ENCODE measurements at regions not wholly inside any gene's neighbourhood (a gene's known extent, or its start where the extent isn't known, plus 50 kb on each side); places are given as distances from the start of the nearest gene placed in this dataset.

DNA sequence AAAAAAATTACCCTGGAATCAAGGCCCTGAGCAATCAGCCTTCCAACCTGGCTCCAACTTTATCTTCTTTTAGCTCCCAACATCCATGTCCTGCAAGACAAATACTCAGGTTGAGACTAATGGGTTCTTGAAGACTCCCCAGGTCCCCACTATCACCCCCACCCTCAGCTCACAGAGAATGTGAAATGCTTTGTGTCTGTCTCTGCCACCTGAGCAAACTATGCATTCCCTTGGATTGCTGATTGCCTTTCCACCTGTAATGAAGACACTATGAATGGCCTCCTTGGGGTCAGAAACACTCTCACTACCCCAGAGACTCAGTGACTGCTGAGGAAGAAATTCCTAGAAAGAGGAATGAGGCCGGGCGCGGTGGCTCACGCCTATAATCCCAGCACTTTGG lies 121.2 kb upstream of the GALNT2 start:
- TF ChIP-seq, protein P1, sequence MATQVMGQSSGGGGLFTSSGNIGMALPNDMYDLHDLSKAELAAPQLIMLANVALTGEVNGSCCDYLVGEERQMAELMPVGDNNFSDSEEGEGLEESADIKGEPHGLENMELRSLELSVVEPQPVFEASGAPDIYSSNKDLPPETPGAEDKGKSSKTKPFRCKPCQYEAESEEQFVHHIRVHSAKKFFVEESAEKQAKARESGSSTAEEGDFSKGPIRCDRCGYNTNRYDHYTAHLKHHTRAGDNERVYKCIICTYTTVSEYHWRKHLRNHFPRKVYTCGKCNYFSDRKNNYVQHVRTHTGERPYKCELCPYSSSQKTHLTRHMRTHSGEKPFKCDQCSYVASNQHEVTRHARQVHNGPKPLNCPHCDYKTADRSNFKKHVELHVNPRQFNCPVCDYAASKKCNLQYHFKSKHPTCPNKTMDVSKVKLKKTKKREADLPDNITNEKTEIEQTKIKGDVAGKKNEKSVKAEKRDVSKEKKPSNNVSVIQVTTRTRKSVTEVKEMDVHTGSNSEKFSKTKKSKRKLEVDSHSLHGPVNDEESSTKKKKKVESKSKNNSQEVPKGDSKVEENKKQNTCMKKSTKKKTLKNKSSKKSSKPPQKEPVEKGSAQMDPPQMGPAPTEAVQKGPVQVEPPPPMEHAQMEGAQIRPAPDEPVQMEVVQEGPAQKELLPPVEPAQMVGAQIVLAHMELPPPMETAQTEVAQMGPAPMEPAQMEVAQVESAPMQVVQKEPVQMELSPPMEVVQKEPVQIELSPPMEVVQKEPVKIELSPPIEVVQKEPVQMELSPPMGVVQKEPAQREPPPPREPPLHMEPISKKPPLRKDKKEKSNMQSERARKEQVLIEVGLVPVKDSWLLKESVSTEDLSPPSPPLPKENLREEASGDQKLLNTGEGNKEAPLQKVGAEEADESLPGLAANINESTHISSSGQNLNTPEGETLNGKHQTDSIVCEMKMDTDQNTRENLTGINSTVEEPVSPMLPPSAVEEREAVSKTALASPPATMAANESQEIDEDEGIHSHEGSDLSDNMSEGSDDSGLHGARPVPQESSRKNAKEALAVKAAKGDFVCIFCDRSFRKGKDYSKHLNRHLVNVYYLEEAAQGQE (IDR thresholded peaks at IDR 0.05; ENCODE audit: low read depth): no peak
- TF ChIP-seq YY1 (IDR thresholded peaks at IDR 0.05; ENCODE audit: low read depth) (no peak), EGR1 (IDR thresholded peaks at IDR 0.05) (no peak), EP300 (IDR thresholded peaks at IDR 0.05; ENCODE audit: borderline replicate concordance) (no peak), FOXM1 (IDR thresholded peaks at IDR 0.05; ENCODE audit: borderline replicate concordance, low read depth) (no peak), TAF1 (IDR thresholded peaks at IDR 0.05; ENCODE audit: low read depth) (no peak), ZBTB7A (IDR thresholded peaks at IDR 0.05; ENCODE audit: low read depth) (no peak), TCF12 (IDR thresholded peaks at IDR 0.05; ENCODE audit: low read depth) (no peak), RAD21 (IDR thresholded peaks at IDR 0.05; ENCODE audit: low read depth) (no peak)
- TF ChIP-seq, protein P2, sequence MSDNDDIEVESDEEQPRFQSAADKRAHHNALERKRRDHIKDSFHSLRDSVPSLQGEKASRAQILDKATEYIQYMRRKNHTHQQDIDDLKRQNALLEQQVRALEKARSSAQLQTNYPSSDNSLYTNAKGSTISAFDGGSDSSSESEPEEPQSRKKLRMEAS (IDR thresholded peaks at IDR 0.05): no peak
- TF ChIP-seq, protein P3, sequence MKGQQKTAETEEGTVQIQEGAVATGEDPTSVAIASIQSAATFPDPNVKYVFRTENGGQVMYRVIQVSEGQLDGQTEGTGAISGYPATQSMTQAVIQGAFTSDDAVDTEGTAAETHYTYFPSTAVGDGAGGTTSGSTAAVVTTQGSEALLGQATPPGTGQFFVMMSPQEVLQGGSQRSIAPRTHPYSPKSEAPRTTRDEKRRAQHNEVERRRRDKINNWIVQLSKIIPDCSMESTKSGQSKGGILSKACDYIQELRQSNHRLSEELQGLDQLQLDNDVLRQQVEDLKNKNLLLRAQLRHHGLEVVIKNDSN (IDR thresholded peaks at IDR 0.05): no peak
